Prostate gland (tissue), 2 donors: ENCODE measurements at regions not wholly inside any gene's neighbourhood (a gene's known extent, or its start where the extent isn't known, plus 50 kb on each side); places are given as distances from the start of the nearest gene placed in this dataset.

Experiments used
- CTCF ChIP-seq, 4 experiments: fragments of 200-600 bp in 2 of 4; fragments of 450-650 bp in 2 of 4; sonication (generic) in 2 of 4; IDR thresholded peaks; 1 replicate in 3 of 4; 2 replicates in 1 of 4; pipeline ENCODE4 v1.5.1; 2016 to 2019; ENCODE audit warnings: antibody characterized with exemption in 4 of 4, mild to moderate bottlenecking in 2 of 4, moderate library complexity in 2 of 4
- POLR2A ChIP-seq: fragments of 450-650 bp; IDR thresholded peaks from one replicate; pipeline ENCODE4 v1.6.1; 2016; ENCODE audit warnings: antibody characterized with exemption, mild to moderate bottlenecking
- POLR2AphosphoS5 ChIP-seq: sonication (generic); formaldehyde crosslinking; IDR thresholded peaks from one replicate; pipeline ENCODE4 v1.6.1; 2017; ENCODE audit warnings: antibody characterized with exemption

- no peak for TF ChIP-seq CTCF (IDR thresholded peaks at IDR 0.05)
- no peak for TF ChIP-seq POLR2AphosphoS5
- no peak for TF ChIP-seq POLR2A
These were observed 255.4 kb upstream of the STXBP5 start for GRCh38 chr6:146948790-146949342.
